AG04450 (cell line): ENCODE measurements at regions not wholly inside any gene's neighbourhood (a gene's known extent, or its start where the extent isn't known, plus 50 kb on each side); places are given as distances from the start of the nearest gene placed in this dataset.

Experiments
- CTCF ChIA-PET: fragments of 300-600, 350-600 bp; formaldehyde crosslinking; extraction: SDS; loops from one replicate; lab custom pipeline; 2022; ENCODE audit warnings: antibody characterized with exemption, inconsistent platforms; lab: Charles Lee
- POLR2A ChIA-PET: fragments of 350-600 bp; formaldehyde crosslinking; extraction: SDS; loops from one replicate; lab custom pipeline; 2021; ENCODE audit warnings: antibody characterized with exemption, inconsistent platforms; lab: Yijun Ruan, JAX
- DNase-seq: peaks from one replicate; pipeline ENCODE4 v3.0.0-alpha.2; 2011; ENCODE audit warnings: low read depth, low spot score
- H3K27ac ChIP-seq: one replicate; pipeline ENCODE4 v1.5.1; 2012; ENCODE audit warnings: low read depth, low read length, control low read depth
- H3K27me3 ChIP-seq: one replicate; pipeline ENCODE4 v1.6.0; 2012; ENCODE audit warnings: low read length; ENCODE audit not compliant: control insufficient read depth, insufficient read depth
- H3K4me3 ChIP-seq: 2 replicates; pipeline ENCODE4 v1.5.1; 2011; ENCODE audit warnings: mild to moderate bottlenecking, low read depth, low read length, control low read depth
- H3K9me3 ChIP-seq: 2 replicates; pipeline ENCODE4 v1.5.1; 2012; ENCODE audit warnings: low read length; ENCODE audit not compliant: control insufficient read depth, insufficient read depth
- TF ChIP-seq, protein P1 (sequence below): IDR thresholded peaks from 2 replicates; pipeline ENCODE4 v1.5.1; 2011; ENCODE audit warnings: low read depth, low read length, control low read depth, inconsistent platforms

DNA sequence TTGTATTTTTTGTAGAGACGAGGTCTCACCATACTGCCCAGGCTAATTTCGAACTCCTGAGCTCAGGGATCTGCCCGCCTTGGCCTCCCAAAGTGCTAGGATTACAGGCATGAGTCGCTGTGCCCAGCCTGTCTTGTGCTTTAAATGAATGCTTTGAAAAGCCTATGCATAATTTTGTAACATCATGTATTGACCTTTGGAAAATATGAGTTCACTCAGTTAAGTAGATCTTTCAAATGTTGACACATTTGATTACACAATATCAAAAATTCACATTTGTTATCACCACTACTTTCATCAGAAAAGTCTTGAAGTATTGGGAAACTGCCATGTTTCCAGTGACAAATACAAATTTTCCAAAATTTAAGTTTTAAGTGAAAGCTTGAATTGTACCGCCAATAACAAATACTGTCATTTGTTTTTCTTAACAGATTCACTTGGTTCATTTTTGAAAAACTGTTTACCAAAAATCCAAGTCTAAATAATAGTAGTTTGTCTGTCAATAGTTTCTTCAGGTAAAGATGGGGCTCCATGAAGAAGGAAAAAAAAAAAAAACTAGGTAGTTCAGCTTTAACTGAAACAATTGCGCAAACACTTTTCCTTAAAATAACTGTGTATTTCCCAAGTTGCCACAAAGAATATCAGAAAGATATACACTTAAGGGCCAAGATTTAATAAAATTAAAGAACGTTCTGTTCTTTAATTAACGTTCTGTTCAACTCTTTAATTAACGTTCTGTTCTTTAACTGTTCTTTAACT lies 233.2 kb upstream of the NR5A2 start:
- TF ChIP-seq, protein P1, sequence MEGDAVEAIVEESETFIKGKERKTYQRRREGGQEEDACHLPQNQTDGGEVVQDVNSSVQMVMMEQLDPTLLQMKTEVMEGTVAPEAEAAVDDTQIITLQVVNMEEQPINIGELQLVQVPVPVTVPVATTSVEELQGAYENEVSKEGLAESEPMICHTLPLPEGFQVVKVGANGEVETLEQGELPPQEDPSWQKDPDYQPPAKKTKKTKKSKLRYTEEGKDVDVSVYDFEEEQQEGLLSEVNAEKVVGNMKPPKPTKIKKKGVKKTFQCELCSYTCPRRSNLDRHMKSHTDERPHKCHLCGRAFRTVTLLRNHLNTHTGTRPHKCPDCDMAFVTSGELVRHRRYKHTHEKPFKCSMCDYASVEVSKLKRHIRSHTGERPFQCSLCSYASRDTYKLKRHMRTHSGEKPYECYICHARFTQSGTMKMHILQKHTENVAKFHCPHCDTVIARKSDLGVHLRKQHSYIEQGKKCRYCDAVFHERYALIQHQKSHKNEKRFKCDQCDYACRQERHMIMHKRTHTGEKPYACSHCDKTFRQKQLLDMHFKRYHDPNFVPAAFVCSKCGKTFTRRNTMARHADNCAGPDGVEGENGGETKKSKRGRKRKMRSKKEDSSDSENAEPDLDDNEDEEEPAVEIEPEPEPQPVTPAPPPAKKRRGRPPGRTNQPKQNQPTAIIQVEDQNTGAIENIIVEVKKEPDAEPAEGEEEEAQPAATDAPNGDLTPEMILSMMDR = no peak
- Histone ChIP-seq H3K27me3 (no peaks in the 10 kb centered on the region), H3K9me3 (no peaks in the 10 kb centered on the region), H3K4me3 (no peak overlapping the region), H3K27ac (no peak overlapping the region)
- ChIA-PET POLR2A (no interaction called here), CTCF (interaction anchor here (1.5 kb wide), 1 partner anchor 14 kb away, joined by 5 read pairs; no protein-coding TSS in a partner anchor)
- no peak for DNase-seq

DNA sequence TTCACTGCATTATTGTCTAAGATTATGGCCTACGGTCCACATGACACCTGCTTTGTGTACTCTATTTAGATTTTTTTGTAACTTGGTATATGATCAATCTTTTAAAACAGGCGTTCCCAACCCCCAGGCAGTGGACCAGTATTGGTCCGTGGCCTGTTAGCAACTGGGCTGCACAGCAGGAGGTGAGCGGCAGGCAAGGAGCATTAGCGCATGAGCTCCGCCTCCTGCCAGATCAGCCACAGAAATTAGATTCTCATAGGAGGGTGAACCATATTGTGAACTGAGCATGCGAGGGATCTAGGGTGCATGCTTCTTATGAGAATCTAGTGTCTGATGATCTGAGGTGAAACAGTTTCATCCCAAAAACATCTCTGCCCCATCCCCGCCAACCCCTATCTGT lies 228.4 kb upstream of the NR5A2 start:
- TF ChIP-seq, protein P1 = no peak
- no peaks in the 10 kb centered on the region for H3K27me3 ChIP-seq
- H3K27ac ChIP-seq = no peak overlapping the region
- DNase-seq = no peak
- ChIA-PET POLR2A (no interaction called here), CTCF (no interaction called here)
- H3K9me3 ChIP-seq = no peaks in the 10 kb centered on the region
- no peak overlapping the region for H3K4me3 ChIP-seq

DNA sequence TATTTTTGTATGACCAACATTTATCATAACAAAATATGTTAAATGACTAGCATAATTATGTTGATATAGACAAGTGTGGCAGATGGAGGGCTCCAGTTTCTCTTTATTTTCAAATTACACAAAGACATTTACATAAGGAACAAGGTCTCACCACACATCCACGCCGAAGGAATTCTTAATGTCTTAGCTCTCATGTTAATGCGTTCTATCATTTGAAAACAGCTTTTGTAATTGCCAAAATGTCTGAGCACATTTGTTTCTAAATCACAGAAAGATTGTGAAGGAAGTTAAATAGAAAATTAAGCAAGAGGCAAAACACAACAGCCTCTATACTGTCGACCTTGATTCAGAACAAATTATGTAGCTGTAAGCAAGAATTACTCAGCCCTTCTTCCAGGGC lies 223.0 kb upstream of the NR5A2 start:
- CTCF ChIA-PET = no interaction called here
- TF ChIP-seq, protein P1 = no peak
- no peak for DNase-seq

DNA sequence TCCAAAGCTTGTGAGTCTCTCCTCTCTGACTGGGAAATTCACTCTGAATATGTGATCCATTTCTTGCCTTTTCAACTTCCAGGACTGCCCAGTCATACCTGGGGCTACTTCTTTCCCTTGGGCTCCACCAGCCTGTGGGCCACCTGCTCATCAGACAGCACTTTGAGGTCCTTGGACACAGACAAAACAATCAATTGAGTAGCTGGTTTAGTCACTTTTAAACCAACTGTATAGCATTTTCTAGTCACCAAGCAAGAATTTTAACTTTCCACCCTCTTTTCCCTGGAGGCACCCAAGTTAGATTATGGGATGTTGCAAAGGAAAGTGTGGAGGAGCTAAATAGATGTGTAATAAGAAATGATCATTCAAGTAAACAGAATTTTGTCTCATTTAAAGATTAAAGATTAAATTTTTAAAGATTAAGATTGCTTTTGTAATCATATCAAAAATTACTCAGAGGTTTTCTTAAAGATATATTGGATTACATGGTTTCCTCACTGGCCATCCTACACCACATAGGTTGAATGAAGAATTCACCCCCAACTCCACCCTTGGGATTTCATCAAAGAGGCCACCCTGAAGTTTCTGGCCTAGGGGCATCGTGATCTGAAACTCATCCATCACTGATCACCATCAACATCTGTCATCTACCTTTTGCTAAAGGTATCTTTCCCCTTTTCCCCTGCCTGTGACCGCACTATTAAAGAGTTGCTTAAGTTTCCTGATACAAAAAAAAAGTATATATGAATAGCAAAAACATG lies 219.2 kb upstream of the NR5A2 start:
- ChIA-PET POLR2A (no interaction called here), CTCF (no interaction called here)
- Histone ChIP-seq H3K4me3 (no peak overlapping the region), H3K27me3 (no peaks in the 10 kb centered on the region), H3K27ac (no peak overlapping the region), H3K9me3 (no peaks in the 10 kb centered on the region)
- no peak for DNase-seq
- TF ChIP-seq, protein P1 = no peak

More for the DNA sequence above, 223.0 kb upstream of the NR5A2 start:
- Histone ChIP-seq H3K27me3 (no peaks in the 10 kb centered on the region), H3K4me3 (no peak overlapping the region), H3K9me3 (no peaks in the 10 kb centered on the region), H3K27ac (no peak overlapping the region)
- POLR2A ChIA-PET = no interaction called here

DNA sequence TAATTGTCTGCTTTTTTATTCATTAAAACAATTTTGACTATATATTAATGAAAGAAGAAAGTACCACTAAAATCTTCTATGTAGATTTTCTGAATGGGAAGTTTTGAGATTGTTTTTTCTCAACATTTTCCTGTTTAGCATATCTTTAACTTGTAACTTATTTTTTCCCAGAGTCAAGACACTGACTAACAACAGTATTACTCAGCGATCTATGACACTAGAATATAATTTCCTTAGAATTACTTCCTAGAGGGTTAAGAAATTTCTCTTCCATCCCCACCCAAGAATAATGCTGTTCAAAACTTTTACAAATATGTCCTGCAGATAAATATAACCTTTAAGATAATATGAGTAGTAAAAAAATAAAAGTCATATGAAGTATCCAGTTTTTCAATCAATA lies 218.2 kb upstream of the NR5A2 start:
- Histone ChIP-seq H3K27me3 (no peaks in the 10 kb centered on the region), H3K9me3 (no peaks in the 10 kb centered on the region), H3K27ac (no peak overlapping the region), H3K4me3 (no peak overlapping the region)
- ChIA-PET POLR2A (no interaction called here), CTCF (interaction anchor here (1.0 kb wide), 1 partner anchor 703 kb away, joined by 4 read pairs; no protein-coding TSS in a partner anchor)
- DNase-seq = no peak
- TF ChIP-seq, protein P1 = no peak
